Chondrocyte (in vitro differentiated cells): ENCODE measurements at regions not wholly inside any gene's neighbourhood (a gene's known extent, or its start where the extent isn't known, plus 50 kb on each side); places are given as distances from the start of the nearest gene placed in this dataset.

Experiments
- DNase-seq: peaks from one replicate; pipeline ENCODE4 v3.0.0; 2021; ENCODE audit warnings: mixed read lengths, low spot score
- H3K27ac Mint-ChIP-seq: one replicate; pipeline ENCODE4 v1.8.0; 2021; ENCODE audit warnings: mild to moderate bottlenecking, moderate library complexity, mixed read lengths; ENCODE audit not compliant: unreplicated experiment
- H3K27me3 Mint-ChIP-seq: 2 replicates; pipeline ENCODE4 v1.8.0; 2021; ENCODE audit warnings: low read depth, mixed read lengths
- H3K36me3 Mint-ChIP-seq: 2 replicates; pipeline ENCODE4 v1.8.0; 2021; ENCODE audit warnings: low read depth, mixed read lengths
- H3K4me1 Mint-ChIP-seq: 2 replicates; pipeline ENCODE4 v1.8.0; 2021; ENCODE audit warnings: low read depth, mild to moderate bottlenecking, mixed read lengths
- H3K4me3 Mint-ChIP-seq: one replicate; pipeline ENCODE4 v1.8.0; 2021; ENCODE audit warnings: mild to moderate bottlenecking, moderate library complexity, mixed read lengths; ENCODE audit not compliant: unreplicated experiment
- H3K9me3 Mint-ChIP-seq: 2 replicates; pipeline ENCODE4 v1.8.0; 2021; ENCODE audit warnings: low read depth, mixed read lengths
- TF ChIP-seq, protein P1 (sequence below): fragments of 200-600 bp; sonication (generic); IDR thresholded peaks from 2 replicates; pipeline ENCODE4 v1.5.0; 2021; ENCODE audit warnings: antibody characterized with exemption, mild to moderate bottlenecking, moderate library complexity

DNA sequence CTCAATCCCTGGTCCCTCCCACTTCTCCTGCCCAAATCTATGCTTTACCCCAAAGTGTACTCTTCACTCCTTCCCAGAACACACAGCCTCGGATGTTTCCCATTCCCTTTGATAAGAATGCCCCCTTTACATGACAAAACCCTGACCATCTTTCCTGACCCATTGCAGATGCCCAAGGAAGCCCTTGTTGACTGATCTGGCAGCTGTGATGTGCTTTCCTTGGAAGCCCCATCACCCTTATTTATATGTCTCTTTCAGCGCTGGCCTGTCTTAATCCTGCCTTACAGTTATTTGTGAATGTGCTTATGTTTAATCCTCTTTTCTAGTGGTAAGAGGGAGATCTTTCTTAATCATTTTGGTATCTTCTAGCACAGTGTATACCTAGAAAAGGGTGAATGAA, 523.1 kb downstream of the CD83 start:
- H3K4me3 Mint-ChIP-seq = no peak overlapping the region
- H3K27me3 Mint-ChIP-seq = peaks cover 9% of the 10 kb centered on the region
- H3K36me3 Mint-ChIP-seq = no peaks in the 10 kb centered on the region
- TF ChIP-seq, protein P1, sequence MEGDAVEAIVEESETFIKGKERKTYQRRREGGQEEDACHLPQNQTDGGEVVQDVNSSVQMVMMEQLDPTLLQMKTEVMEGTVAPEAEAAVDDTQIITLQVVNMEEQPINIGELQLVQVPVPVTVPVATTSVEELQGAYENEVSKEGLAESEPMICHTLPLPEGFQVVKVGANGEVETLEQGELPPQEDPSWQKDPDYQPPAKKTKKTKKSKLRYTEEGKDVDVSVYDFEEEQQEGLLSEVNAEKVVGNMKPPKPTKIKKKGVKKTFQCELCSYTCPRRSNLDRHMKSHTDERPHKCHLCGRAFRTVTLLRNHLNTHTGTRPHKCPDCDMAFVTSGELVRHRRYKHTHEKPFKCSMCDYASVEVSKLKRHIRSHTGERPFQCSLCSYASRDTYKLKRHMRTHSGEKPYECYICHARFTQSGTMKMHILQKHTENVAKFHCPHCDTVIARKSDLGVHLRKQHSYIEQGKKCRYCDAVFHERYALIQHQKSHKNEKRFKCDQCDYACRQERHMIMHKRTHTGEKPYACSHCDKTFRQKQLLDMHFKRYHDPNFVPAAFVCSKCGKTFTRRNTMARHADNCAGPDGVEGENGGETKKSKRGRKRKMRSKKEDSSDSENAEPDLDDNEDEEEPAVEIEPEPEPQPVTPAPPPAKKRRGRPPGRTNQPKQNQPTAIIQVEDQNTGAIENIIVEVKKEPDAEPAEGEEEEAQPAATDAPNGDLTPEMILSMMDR = no peak
- no peak overlapping the region for H3K27ac Mint-ChIP-seq
- peaks cover 16% of the 10 kb centered on the region for H3K4me1 Mint-ChIP-seq
- H3K9me3 Mint-ChIP-seq = no peaks in the 10 kb centered on the region
- DNase-seq = no peak

- H3K27ac Mint-ChIP-seq = no peak overlapping the region
- TF ChIP-seq, protein P1 = no peak
- no peak overlapping the region for H3K4me3 Mint-ChIP-seq
These were observed 524.0 kb downstream of the CD83 start for GRCh38 chr6:14641423-14642135.

GRCh38 chr6:14642136-14642505, 524.5 kb downstream of the CD83 start:
- peaks cover 16% of the 10 kb centered on the region for H3K4me1 Mint-ChIP-seq
- no peaks in the 10 kb centered on the region for H3K36me3 Mint-ChIP-seq
- TF ChIP-seq, protein P1 = no peak
- H3K27me3 Mint-ChIP-seq = peaks cover 9% of the 10 kb centered on the region
- no peak overlapping the region for H3K27ac Mint-ChIP-seq
- no peak for DNase-seq
- no peaks in the 10 kb centered on the region for H3K9me3 Mint-ChIP-seq
- no peak overlapping the region for H3K4me3 Mint-ChIP-seq

More at GRCh38 chr6:14641423-14642135, 524.0 kb downstream of the CD83 start:
- Mint-ChIP-seq H3K4me1 (peaks cover 16% of the 10 kb centered on the region), H3K36me3 (no peaks in the 10 kb centered on the region), H3K9me3 (no peaks in the 10 kb centered on the region), H3K27me3 (peaks cover 9% of the 10 kb centered on the region)
- DNase-seq = no peak

GRCh38 chr6:14642842-14643241, 525.3 kb downstream of the CD83 start:
- Mint-ChIP-seq H3K27me3 (peaks cover 9% of the 10 kb centered on the region), H3K4me3 (no peak overlapping the region), H3K27ac (no peak overlapping the region), H3K4me1 (peaks cover 16% of the 10 kb centered on the region), H3K36me3 (no peaks in the 10 kb centered on the region), H3K9me3 (no peaks in the 10 kb centered on the region)
- TF ChIP-seq, protein P1 = no peak
- no peak for DNase-seq

DNA sequence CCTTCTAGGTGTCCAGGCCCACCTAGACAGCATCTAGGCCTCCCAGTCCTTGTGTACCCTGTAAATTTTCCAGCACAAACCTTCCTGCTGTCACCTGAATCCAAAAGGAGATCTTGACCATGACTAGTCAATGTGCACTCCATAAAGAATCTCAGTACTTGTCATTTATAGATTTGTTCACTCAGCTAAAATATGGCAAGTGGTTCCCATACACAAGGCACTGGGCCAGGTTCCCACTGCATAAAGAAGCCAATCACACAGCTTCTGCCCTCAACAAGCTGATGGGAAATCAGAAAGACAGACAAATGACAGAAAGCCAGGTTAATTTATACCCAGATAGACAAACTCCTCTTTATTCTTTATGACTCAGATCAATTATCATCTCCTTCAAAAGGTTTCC, 526.8 kb downstream of the CD83 start:
- H3K27ac Mint-ChIP-seq = no peak overlapping the region
- H3K27me3 Mint-ChIP-seq = peaks cover 6% of the 10 kb centered on the region
- DNase-seq = no peak
- H3K36me3 Mint-ChIP-seq = no peaks in the 10 kb centered on the region
- TF ChIP-seq, protein P1 = no peak
- H3K9me3 Mint-ChIP-seq = peaks cover 4% of the 10 kb centered on the region
- H3K4me1 Mint-ChIP-seq = peaks cover 7% of the 10 kb centered on the region
- no peak overlapping the region for H3K4me3 Mint-ChIP-seq
